HepG2 (cell line): ENCODE measurements at regions not wholly inside any gene's neighbourhood (a gene's known extent, or its start where the extent isn't known, plus 50 kb on each side); places are given as distances from the start of the nearest gene placed in this dataset.

Experiments
- CBX1 ChIP-seq: IDR thresholded peaks from one replicate; pipeline ENCODE4 v1.6.1; 2016; ENCODE audit warnings: antibody characterized with exemption, low read depth
- DZIP1 ChIP-seq: sonication (generic); formaldehyde crosslinking; IDR thresholded peaks from 2 replicates; pipeline ENCODE4 v1.5.0; 2020; ENCODE audit warnings: mild to moderate bottlenecking, missing genetic modification reagents
- ELF4 ChIP-seq: sonication (generic); formaldehyde crosslinking; IDR thresholded peaks from 2 replicates; pipeline ENCODE4 v1.5.0; 2020; ENCODE audit warnings: missing genetic modification reagents, mild to moderate bottlenecking, moderate library complexity, borderline replicate concordance
- FLYWCH1 ChIP-seq: sonication (generic); formaldehyde crosslinking; IDR thresholded peaks from 2 replicates; pipeline ENCODE4 v1.8.1; 2023; ENCODE audit warnings: mild to moderate bottlenecking, missing genetic modification reagents
- KLF6 ChIP-seq: IDR thresholded peaks from 2 replicates; pipeline ENCODE4 v1.8.0; 2016; ENCODE audit warnings: missing biosample characterization, missing genetic modification reagents
- RBFOX2 ChIP-seq: fragments of 200-400 bp; formaldehyde crosslinking; IDR thresholded peaks from 2 replicates; pipeline ENCODE4 v1.6.1; 2017; ENCODE audit warnings: low read depth, mild to moderate bottlenecking, low read length
- TERF1 ChIP-seq: sonication (generic); formaldehyde crosslinking; IDR thresholded peaks from 2 replicates; pipeline ENCODE4 v1.8.0; 2022; ENCODE audit warnings: mild to moderate bottlenecking, missing genetic modification reagents, moderate library complexity
- THAP7 ChIP-seq: sonication (generic); formaldehyde crosslinking; IDR thresholded peaks from 2 replicates; pipeline ENCODE4 v1.8.1; 2023; ENCODE audit warnings: mild to moderate bottlenecking, missing genetic modification reagents
- ZBTB40 ChIP-seq, 2 experiments: fragments of 450-650 bp in 1 of 2; sonication (generic) in 1 of 2; formaldehyde crosslinking in 1 of 2; IDR thresholded peaks; 2 replicates each; pipeline versions ENCODE4 v1.6.1 to v1.8.0; 2016 to 2022; ENCODE audit warnings: antibody characterized with exemption in 1 of 2, mild to moderate bottlenecking in 1 of 2, missing genetic modification reagents in 1 of 2
- ZNF597 ChIP-seq: sonication (generic); formaldehyde crosslinking; IDR thresholded peaks from 2 replicates; pipeline ENCODE4 v1.5.0; 2020; ENCODE audit warnings: missing genetic modification reagents
- ZNF652 ChIP-seq: IDR thresholded peaks from 2 replicates; pipeline ENCODE4 v1.6.1; 2016; ENCODE audit warnings: low read depth, borderline replicate concordance
- ZSCAN12 ChIP-seq: sonication (generic); formaldehyde crosslinking; IDR thresholded peaks from 2 replicates; pipeline ENCODE4 v1.9.0; 2021; ENCODE audit warnings: mild to moderate bottlenecking, missing genetic modification reagents

- TF ChIP-seq KLF6 (CRISPR knock-in tag), result no peak
- TF ChIP-seq FLYWCH1 (CRISPR knock-in tag), result no peak
- TF ChIP-seq ELF4, result no peak
- no peak for TF ChIP-seq ZSCAN12
- no peak for TF ChIP-seq THAP7 (CRISPR knock-in tag)
- no peak for TF ChIP-seq TERF1 (CRISPR knock-in tag)
- no peak for TF ChIP-seq ZNF597 (CRISPR knock-in tag)
- no peak for TF ChIP-seq ZBTB40 (IDR thresholded peaks at IDR 0.05)
- TF ChIP-seq ZBTB40 (CRISPR knock-in tag; IDR thresholded peaks at IDR 0.05), result no peak
- TF ChIP-seq RBFOX2, result no peak
- no peak for TF ChIP-seq CBX1
- no peak for TF ChIP-seq ZNF652 (CRISPR knock-in tag)
- TF ChIP-seq DZIP1 (CRISPR knock-in tag), result no peak
Measured at GRCh38 chr5:172564188-172564587, 76.9 kb upstream of the NEURL1B start (continued).
